SK-N-MC (cell line): ENCODE measurements at regions not wholly inside any gene's neighbourhood (a gene's known extent, or its start where the extent isn't known, plus 50 kb on each side); places are given as distances from the start of the nearest gene placed in this dataset.
"Not testable (repeated sequence)": the region's sequence is repeated elsewhere in the genome, so short reads cannot be mapped to it uniquely, and the experiment has no call there.

ENCODE experiments used
- EZH2 ChIP-seq: fragments of 200-600 bp; sonication (generic); IDR thresholded peaks from one replicate; pipeline ENCODE4 v1.6.1; 2017; ENCODE audit warnings: antibody characterized with exemption
- POLR2AphosphoS5 ChIP-seq: IDR thresholded peaks from 2 replicates; pipeline ENCODE4 v1.6.1; 2012; ENCODE audit warnings: mild to moderate bottlenecking, low read depth, low read length, borderline replicate concordance

DNA sequence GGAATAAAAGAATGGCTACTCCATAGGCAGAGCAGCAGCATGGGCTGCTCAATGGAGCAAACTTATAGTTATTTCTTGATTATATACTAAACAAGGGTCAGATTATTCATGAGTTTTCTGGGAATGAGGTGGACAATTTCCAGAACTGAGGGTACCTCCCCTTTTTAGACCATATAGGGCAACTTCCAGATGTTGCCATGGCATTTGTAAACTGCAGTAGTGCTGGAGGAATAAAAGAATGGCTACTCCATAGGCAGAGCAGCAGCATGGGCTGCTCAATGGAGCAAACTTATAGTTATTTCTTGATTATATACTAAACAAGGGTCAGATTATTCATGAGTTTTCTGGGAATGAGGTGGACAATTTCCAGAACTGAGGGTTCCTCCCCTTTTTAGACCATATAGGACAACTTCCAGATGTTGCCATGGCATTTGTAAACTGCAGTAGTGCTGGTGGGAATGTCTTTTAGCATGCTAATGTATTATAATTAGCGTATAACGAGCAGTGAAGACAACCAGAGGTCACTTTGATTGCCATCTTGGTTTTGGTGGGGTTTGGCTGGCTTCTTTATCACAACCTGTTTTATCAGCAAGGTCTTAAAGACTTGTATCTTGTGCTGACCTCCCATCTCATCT is 364.6 kb upstream of the RGS6 start:
- TF ChIP-seq EZH2, POLR2AphosphoS5: not testable (repeated sequence)
